K562 (cell line): ENCODE measurements at regions not wholly inside any gene's neighbourhood (a gene's known extent, or its start where the extent isn't known, plus 50 kb on each side); places are given as distances from the start of the nearest gene placed in this dataset.

ENCODE experiments used
- ATAC-seq: fragments of 200-7000 bp; cut with Tn5 transposase; 3 replicates; pipeline ENCODE4 v1.9.1; 2020; ENCODE audit warnings: moderate library complexity
- BruUV-seq: library from RNA; stranded (reverse); fragments of 400-500 nt; replicated peaks from 2 replicates; lab custom pipeline; 2021; lab: Mats Ljungman, UMichigan
- CTCF ChIA-PET: fragments of 300-600 bp; formaldehyde crosslinking; extraction: SDS; loops from one replicate; lab custom pipeline; 2021; ENCODE audit warnings: low intra/inter-chr PET ratio; lab: Yijun Ruan, JAX
- POLR2A ChIA-PET: fragments of 300-600, 350-650 bp; sonication (Branson Sonifier 250); formaldehyde crosslinking; extraction: SDS; loops from one replicate; lab custom pipeline; 2021; ENCODE audit warnings: antibody characterized with exemption, inconsistent platforms; lab: Yijun Ruan, JAX
- DNase-seq, 4 experiments: peaks; one replicate each; pipeline versions ENCODE4 v3.0.0 to v3.0.0-alpha.2; 2011 to 2018; ENCODE audit warnings: low spot score in 3 of 4, mixed read lengths in 3 of 4; ENCODE audit errors: extremely low read depth in 1 of 4
- FAIRE-seq: peaks from 2 replicates; lab custom pipeline; 2011; peaks lifted over from hg19 to GRCh38; lab: Jason Lieb, UNC
- H2AFZ ChIP-seq: 2 replicates; pipeline ENCODE4 v1.6.0; 2011; ENCODE audit warnings: low read depth, low read length, control low read depth, inconsistent platforms
- H3K27ac ChIP-seq: fragments of 200-600 bp; 3 replicates; pipeline ENCODE4 v1.8.0; 2011; ENCODE audit warnings: low read depth, mild to moderate bottlenecking, control low read depth, inconsistent platforms, low read length, moderate library complexity, mixed read lengths; ENCODE audit errors: extremely low read depth
- H3K27me3 ChIP-seq, 2 experiments: fragments of 300-600 bp in 1 of 2; 2 replicates in 1 of 2; 3 replicates in 1 of 2; pipeline versions ENCODE4 v1.6.0 to v1.8.0; 2011; ENCODE audit warnings: inconsistent platforms in 2 of 2, low read length in 2 of 2, mild to moderate bottlenecking in 1 of 2, mixed read lengths in 1 of 2, moderate library complexity in 1 of 2; ENCODE audit not compliant: control insufficient read depth in 2 of 2, insufficient read depth in 2 of 2
- H3K36me3 ChIP-seq: fragments of 300-600 bp; 3 replicates; pipeline ENCODE4 v1.8.0; 2011; ENCODE audit warnings: mild to moderate bottlenecking, low read length, inconsistent platforms; ENCODE audit not compliant: control insufficient read depth, insufficient read depth
- H3K4me1 ChIP-seq, 2 experiments: fragments of 200-600 bp in 1 of 2; replicated peaks in 1 of 2; 2 replicates in 1 of 2; 3 replicates in 1 of 2; pipeline versions ENCODE4 v1.5.1 to v1.8.0; 2011; ENCODE audit warnings: inconsistent platforms in 2 of 2, low read length in 2 of 2, mild to moderate bottlenecking in 1 of 2, mixed read lengths in 1 of 2, moderate library complexity in 1 of 2; ENCODE audit not compliant: control insufficient read depth in 2 of 2, insufficient read depth in 2 of 2
- H3K4me2 ChIP-seq: 2 replicates; pipeline ENCODE4 v1.6.1; 2011; ENCODE audit warnings: low read length, control low read depth, inconsistent platforms, mixed read lengths; ENCODE audit not compliant: insufficient read depth
- H3K4me3 ChIP-seq: fragments of 200-600 bp; sonication (generic), shearing (Covaris generic); 2 replicates; pipeline ENCODE4 v1.5.1; 2016; ENCODE audit warnings: control low read depth, inconsistent platforms
- H3K79me2 ChIP-seq: fragments of 200-600 bp; 3 replicates; pipeline ENCODE4 v1.8.0; 2011; ENCODE audit warnings: low read length, inconsistent platforms; ENCODE audit not compliant: control insufficient read depth, insufficient read depth
- H3K9ac ChIP-seq, 2 experiments: 2 replicates each; pipeline versions ENCODE4 v1.6.0 to v1.6.1; 2011; ENCODE audit warnings: low read depth in 2 of 2, low read length in 2 of 2, control low read depth in 1 of 2, inconsistent platforms in 1 of 2, mild to moderate bottlenecking in 1 of 2, mixed read lengths in 1 of 2; ENCODE audit not compliant: insufficient read depth in 1 of 2
- H3K9me1 ChIP-seq: one replicate; pipeline ENCODE4 v1.6.0; 2011; ENCODE audit warnings: inconsistent platforms, mild to moderate bottlenecking, low read length, moderate library complexity; ENCODE audit not compliant: control insufficient read depth, insufficient read depth
- H3K9me3 ChIP-seq: replicated peaks from 2 replicates; pipeline ENCODE4 v1.5.1; 2011; ENCODE audit warnings: low read depth, low read length, inconsistent platforms; ENCODE audit not compliant: control insufficient read depth, insufficient read depth
- H4K20me1 ChIP-seq: replicated peaks from 2 replicates; pipeline ENCODE4 v1.6.1; 2011; ENCODE audit warnings: low read length, inconsistent platforms, mixed read lengths; ENCODE audit not compliant: control insufficient read depth, insufficient read depth
- BRD9 ChIP-seq: fragments of 450-650 bp; IDR thresholded peaks from 2 replicates; pipeline ENCODE4 v1.6.1; 2018; ENCODE audit warnings: low read depth; ENCODE audit not compliant: partially characterized antibody
- CBX5 ChIP-seq: IDR thresholded peaks from 2 replicates; pipeline ENCODE4 v1.6.1; 2014; ENCODE audit warnings: low read depth, borderline replicate concordance
- DDX20 ChIP-seq: fragments of 450-650 bp; IDR thresholded peaks from 2 replicates; pipeline ENCODE4 v1.6.1; 2016; ENCODE audit warnings: missing genetic modification characterization, low read depth, mild to moderate bottlenecking, missing compliant biosample characterization, moderate library complexity
- GABPB2 ChIP-seq: fragments of 250-450 bp; sonication (Bioruptor Pico); conservative IDR thresholded peaks from 2 replicates; pipeline ENCODE4 v1.5.1; 2021; ENCODE audit warnings: mild to moderate bottlenecking
- HDAC1 ChIP-seq, 2 experiments: fragments of 450-650 bp; IDR thresholded peaks; 2 replicates each; pipeline ENCODE4 v1.6.1; 2016 to 2017; ENCODE audit warnings: inconsistent platforms in 1 of 2, mild to moderate bottlenecking in 1 of 2, moderate library complexity in 1 of 2
- HDAC3 ChIP-seq: fragments of 450-650 bp; IDR thresholded peaks from 2 replicates; pipeline ENCODE4 v1.6.1; 2018; ENCODE audit warnings: borderline replicate concordance, mild to moderate bottlenecking, moderate library complexity; ENCODE audit not compliant: partially characterized antibody
- JUN ChIP-seq, 2 experiments: sonication (generic) in 1 of 2; formaldehyde crosslinking in 1 of 2; IDR thresholded peaks; 2 replicates each; pipeline versions ENCODE4 v1.6.1 to v1.8.0; 2012 to 2022; ENCODE audit warnings: borderline replicate concordance in 2 of 2, mild to moderate bottlenecking in 2 of 2, improper control_type of control experiment in 1 of 2, low read depth in 1 of 2, low read length in 1 of 2, missing genetic modification reagents in 1 of 2
- NR3C1 ChIP-seq: sonication (generic); formaldehyde crosslinking; IDR thresholded peaks from 2 replicates; pipeline ENCODE4 v1.8.1; 2022; ENCODE audit warnings: missing genetic modification reagents
- PHB2 ChIP-seq: fragments of 450-650 bp; IDR thresholded peaks from 2 replicates; pipeline ENCODE4 v1.6.1; 2017; ENCODE audit warnings: low read depth
- POLR2AphosphoS2 ChIP-seq: IDR thresholded peaks from 2 replicates; pipeline ENCODE4 v1.6.1; 2012; ENCODE audit warnings: low read length, improper control_type of control experiment
- SMAD4 ChIP-seq: fragments of 250-450 bp; sonication (Bioruptor Pico); conservative IDR thresholded peaks from 2 replicates; pipeline ENCODE4 v1.8.0; 2021; ENCODE audit warnings: inconsistent platforms, mild to moderate bottlenecking, moderate library complexity
- ZNF197 ChIP-seq: fragments of 200-800 bp; sonication (Bioruptor generic); IDR thresholded peaks from 2 replicates; pipeline ENCODE4 v1.6.1; 2016; ENCODE audit warnings: low read depth, missing genetic modification characterization, missing compliant biosample characterization
- ZNF644 ChIP-seq: fragments of 200-800 bp; sonication (Bioruptor generic); IDR thresholded peaks from 2 replicates; pipeline ENCODE4 v1.6.1; 2016; ENCODE audit warnings: low read depth, missing genetic modification characterization, missing compliant biosample characterization
- WGBS: fragments of 100-300 bp; shearing (Covaris generic); methylation state at CpG from one replicate; pipeline ENCODE4 v1.1.6; 2016; ENCODE audit warnings: low coverage, mixed read lengths; ENCODE audit not compliant: insufficient coverage; ENCODE audit errors: missing lambda C conversion rate; 5-methylcytosine and 5-hydroxymethylcytosine counted together
- in situ Hi-C: fragments of 300-500 bp; cut with MboI; formaldehyde crosslinking; loops from 4 replicates; pipeline ENCODE4 v1.15.0; 2018; ENCODE audit warnings: inconsistent platforms, mixed read lengths
- intact Hi-C: fragments of 100-400 bp; cut with micrococcal nuclease; formaldehyde crosslinking; loops from 2 replicates; pipeline ENCODE4 v1.14.2; 2022
- TF ChIP-seq, protein P1 (sequence below): fragments of 450-650 bp; formaldehyde crosslinking; IDR thresholded peaks from 2 replicates; pipeline ENCODE4 v1.4.0; 2020; ENCODE audit warnings: mild to moderate bottlenecking, mixed read lengths

DNA sequence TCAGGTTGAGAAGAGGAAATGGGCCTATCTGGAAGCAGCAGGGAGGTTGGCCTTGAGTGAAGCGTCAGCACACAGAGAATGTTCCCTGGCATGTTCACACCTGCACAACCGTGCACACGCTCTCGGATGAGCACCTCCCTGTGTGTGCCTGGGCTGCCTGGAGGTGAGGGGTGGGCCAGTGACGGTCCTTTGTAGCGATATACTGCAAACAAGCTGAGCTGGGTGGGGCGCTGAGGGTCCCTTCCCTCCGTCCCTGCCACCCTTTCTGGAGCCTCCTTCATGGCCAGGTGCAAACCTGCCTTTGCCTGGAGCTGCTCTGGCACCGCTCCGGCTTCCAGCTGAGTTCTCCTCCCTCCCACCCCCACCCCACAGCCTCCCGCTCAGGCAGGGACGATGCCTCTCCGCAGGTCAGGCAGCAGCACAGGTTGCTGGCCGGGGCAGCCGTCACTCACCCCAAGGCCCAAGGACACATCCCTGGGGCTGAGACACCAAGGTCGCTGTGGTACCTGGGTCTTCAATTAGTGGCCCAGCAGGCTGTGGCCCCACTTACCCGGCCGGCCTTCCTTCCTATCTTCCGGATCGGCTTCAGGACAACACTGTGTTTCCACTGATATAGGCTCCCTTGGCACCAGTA, 111.6 kb downstream of the ERMARD start (continued):
- TF ChIP-seq BRD9 = no peak
- TF ChIP-seq HDAC3 = no peak

DNA sequence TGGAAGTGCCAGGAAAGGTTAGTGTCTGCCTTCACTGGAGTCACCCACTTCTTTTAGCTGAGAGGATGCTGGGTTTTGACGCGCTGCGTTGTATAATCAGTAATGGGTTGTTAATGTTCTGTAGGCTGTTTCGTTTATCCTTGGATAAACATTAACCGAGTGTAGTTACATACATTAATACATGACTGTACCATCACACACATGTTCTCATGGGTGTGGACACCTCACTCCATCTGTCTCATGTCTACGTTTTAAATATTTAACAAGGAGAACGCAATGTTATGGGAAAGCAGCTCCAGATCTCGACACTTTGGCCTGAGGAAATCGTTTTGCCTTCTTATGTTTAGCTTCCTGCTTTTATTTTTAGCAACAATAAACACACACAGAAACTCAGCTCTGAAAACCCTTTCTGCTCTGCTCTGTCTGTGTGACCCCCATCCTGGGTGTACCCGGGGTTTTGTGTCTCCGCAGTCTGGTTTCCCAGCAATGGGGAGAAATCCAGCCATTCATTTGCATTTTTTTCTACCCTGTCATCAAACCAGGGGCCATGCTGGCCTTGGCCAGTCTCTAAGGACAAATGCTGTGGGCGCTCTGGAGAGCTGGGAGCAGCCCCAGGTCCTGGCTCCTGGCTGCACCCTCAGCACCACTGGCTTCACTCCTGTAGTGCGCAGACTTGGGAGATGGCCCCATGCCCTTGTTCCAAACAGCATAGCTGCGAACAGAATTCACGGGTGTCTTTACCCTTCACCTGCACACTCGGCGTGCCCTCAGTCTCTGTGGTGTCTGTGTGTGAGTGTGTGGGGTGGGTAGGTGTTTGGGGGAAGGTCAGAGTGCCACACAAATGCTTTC, 110.8 kb downstream of the ERMARD start:
- Histone ChIP-seq H3K79me2 (no peaks in the 10 kb centered on the region), H3K9me3 (no peaks in the 10 kb centered on the region; the same call in 1 of the 2 replicates), H3K9ac (no peak overlapping the region), H3K4me1 (no peaks in the 10 kb centered on the region), H3K36me3 (no peaks in the 10 kb centered on the region), H2AFZ (no peak overlapping the region), H4K20me1 (no peaks in the 10 kb centered on the region), H3K4me2 (no peak overlapping the region), H3K27me3 (peaks cover 22 to 68% of the 10 kb centered on the region in 2 experiments), H3K9me1 (no peaks in the 10 kb centered on the region), H3K27ac (no peak overlapping the region), H3K4me3 (no peak overlapping the region)
- TF ChIP-seq ZNF197 (CRISPR knock-in tag) (no peak), CBX5 (no peak), POLR2AphosphoS2 (no peak), PHB2 (no peak), DDX20 (tag) (no peak), JUN (IDR thresholded peaks at IDR 0.05; ENCODE audit: borderline replicate concordance, low read depth, low read length) (no peak), JUN (CRISPR knock-in tag; IDR thresholded peaks at IDR 0.05; ENCODE audit: borderline replicate concordance) (no peak), SMAD4 (no peak), NR3C1 (CRISPR knock-in tag) (no peak), HDAC1 (IDR thresholded peaks at IDR 0.05) (no peak), GABPB2 (CRISPR knock-in tag) (no peak), ZNF644 (tag) (no peak)
- TF ChIP-seq, protein P1, sequence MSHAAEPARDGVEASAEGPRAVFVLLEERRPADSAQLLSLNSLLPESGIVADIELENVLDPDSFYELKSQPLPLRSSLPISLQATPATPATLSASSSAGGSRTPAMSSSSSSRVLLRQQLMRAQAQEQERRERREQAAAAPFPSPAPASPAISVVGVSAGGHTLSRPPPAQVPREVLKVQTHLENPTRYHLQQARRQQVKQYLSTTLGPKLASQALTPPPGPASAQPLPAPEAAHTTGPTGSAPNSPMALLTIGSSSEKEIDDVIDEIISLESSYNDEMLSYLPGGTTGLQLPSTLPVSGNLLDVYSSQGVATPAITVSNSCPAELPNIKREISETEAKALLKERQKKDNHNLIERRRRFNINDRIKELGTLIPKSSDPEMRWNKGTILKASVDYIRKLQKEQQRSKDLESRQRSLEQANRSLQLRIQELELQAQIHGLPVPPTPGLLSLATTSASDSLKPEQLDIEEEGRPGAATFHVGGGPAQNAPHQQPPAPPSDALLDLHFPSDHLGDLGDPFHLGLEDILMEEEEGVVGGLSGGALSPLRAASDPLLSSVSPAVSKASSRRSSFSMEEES (CRISPR knock-in tag) = no peak
- intact Hi-C loops (no loop called here), in situ Hi-C loops (no loop called here)
- no peak for ATAC-seq
- ChIA-PET POLR2A (no interaction called here), CTCF (no interaction called here)
- WGBS = under 1% methylated on average over 17 of the region's 17 CpGs
- BruUV-seq = no TSS peak
- FAIRE-seq = no peak
- DNase-seq = no peak
